Activated CD4-positive, alpha-beta T cell treated with anti-CD3 and anti-CD28 coated beads for 36 hours (primary cell): ENCODE measurements at regions not wholly inside any gene's neighbourhood (a gene's known extent, or its start where the extent isn't known, plus 50 kb on each side); places are given as distances from the start of the nearest gene placed in this dataset.

Source experiments
- ATAC-seq: fragments of 200-7000 bp; cut with Tn5 transposase; one replicate; pipeline ENCODE4 v1.10.0; 2021; ENCODE audit warnings: mild to moderate bottlenecking, moderate library complexity
- CTCF ChIA-PET: fragments of 350-600 bp; sonication (Branson Sonifier 250); formaldehyde crosslinking; loops from one replicate; lab custom pipeline; 2021; ENCODE audit warnings: antibody characterized with exemption; lab: Charles Lee
- POLR2A ChIA-PET: fragments of 350-600 bp; sonication (Branson Sonifier 250); formaldehyde crosslinking; loops from one replicate; lab custom pipeline; 2021; ENCODE audit warnings: antibody characterized with exemption, inconsistent platforms; lab: Charles Lee
- DNase-seq: peaks from one replicate; pipeline ENCODE4 v3.0.0-alpha.2; 2020
- H3K27ac Mint-ChIP-seq: one replicate; pipeline ENCODE4 v1.8.0; 2021; ENCODE audit warnings: mixed read lengths
- H3K27me3 Mint-ChIP-seq: one replicate; pipeline ENCODE4 v1.8.0; 2021; ENCODE audit warnings: mixed read lengths
- H3K36me3 Mint-ChIP-seq: one replicate; pipeline ENCODE4 v1.8.0; 2021; ENCODE audit warnings: low read depth, mixed read lengths
- H3K4me1 Mint-ChIP-seq: one replicate; pipeline ENCODE4 v1.8.0; 2021; ENCODE audit warnings: mixed read lengths
- H3K4me3 Mint-ChIP-seq: one replicate; pipeline ENCODE4 v1.8.0; 2021; ENCODE audit warnings: mild to moderate bottlenecking, moderate library complexity, mixed read lengths
- H3K9me3 Mint-ChIP-seq: one replicate; pipeline ENCODE4 v1.8.0; 2021; ENCODE audit warnings: low read depth, mixed read lengths
- intact Hi-C, 2 experiments: fragments of 100-400 bp; cut with DNase I in 1 of 2; cut with micrococcal nuclease in 1 of 2; formaldehyde crosslinking; loops; one replicate each; pipeline versions ENCODE4 v1.14.2 to v1.15.1; 2022 to 2024; cut with DNase I, micrococcal nuclease

GRCh38 chr14:97946641-97947040, 1149.5 kb downstream of the VRK1 start:
- peaks cover 29% of the 10 kb centered on the region for H3K4me1 Mint-ChIP-seq
- no peaks in the 10 kb centered on the region for H3K27me3 Mint-ChIP-seq
- H3K9me3 Mint-ChIP-seq = peaks cover 4% of the 10 kb centered on the region
- POLR2A ChIA-PET = no interaction called here
- CTCF ChIA-PET = no interaction called here
- intact Hi-C loops = no loop called here
- H3K27ac Mint-ChIP-seq = no peak overlapping the region
- peaks cover 45% of the 10 kb centered on the region for H3K36me3 Mint-ChIP-seq
- no peak for ATAC-seq
- no peak overlapping the region for H3K4me3 Mint-ChIP-seq
- no peak for DNase-seq

GRCh38 chr14:97948841-97949240, 1151.7 kb downstream of the VRK1 start:
- no peak for DNase-seq
- ChIA-PET CTCF (no interaction called here), POLR2A (no interaction called here)
- Mint-ChIP-seq H3K27ac (no peak overlapping the region), H3K4me3 (no peak overlapping the region), H3K36me3 (peaks cover 35% of the 10 kb centered on the region), H3K4me1 (peaks cover 28% of the 10 kb centered on the region), H3K27me3 (no peaks in the 10 kb centered on the region), H3K9me3 (no peaks in the 10 kb centered on the region)
- intact Hi-C loops = no loop called here
- ATAC-seq = no peak

DNA sequence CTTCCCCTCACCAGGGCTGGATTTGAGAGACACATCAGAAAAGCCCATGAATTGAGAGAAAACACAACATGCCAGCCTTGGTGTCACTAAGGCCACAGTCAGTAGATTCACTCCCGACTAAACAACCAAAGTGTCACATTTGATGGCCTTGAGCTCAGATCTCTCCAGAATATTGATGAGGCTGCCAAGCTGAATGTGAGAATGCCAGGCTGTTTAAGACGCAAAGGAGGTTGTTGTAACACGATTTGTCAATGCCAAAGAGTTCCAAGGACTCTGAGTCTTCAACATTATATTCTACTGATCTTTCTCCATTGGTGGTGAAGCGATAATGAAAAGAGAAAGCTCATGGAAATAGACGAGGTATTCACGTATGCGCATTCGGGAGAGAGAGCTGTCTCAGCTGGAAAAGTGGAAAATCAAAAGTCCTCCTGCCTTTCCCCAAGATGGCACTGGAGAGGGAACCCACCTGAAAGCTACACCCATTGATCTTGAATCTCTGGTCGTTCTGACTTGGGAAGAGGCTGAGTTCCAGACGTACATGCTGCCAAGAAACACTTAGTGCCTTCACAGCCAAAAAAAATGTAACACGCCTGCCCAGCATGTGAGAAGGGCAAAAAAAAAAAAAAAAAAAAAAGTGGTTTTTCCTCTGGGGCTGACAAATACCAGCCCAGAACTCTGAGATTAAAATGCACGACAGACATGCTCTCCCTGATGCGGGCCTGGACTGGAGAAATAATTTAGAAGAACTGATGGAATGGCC, 1159.6 kb downstream of the VRK1 start:
- no peak overlapping the region for H3K4me3 Mint-ChIP-seq
- no peaks in the 10 kb centered on the region for H3K27me3 Mint-ChIP-seq
- POLR2A ChIA-PET = no interaction called here
- peaks cover 11% of the 10 kb centered on the region for H3K4me1 Mint-ChIP-seq
- ATAC-seq = no peak
- peaks cover 9% of the 10 kb centered on the region for H3K9me3 Mint-ChIP-seq
- H3K36me3 Mint-ChIP-seq = peaks cover 69% of the 10 kb centered on the region
- no peak for DNase-seq
- H3K27ac Mint-ChIP-seq = no peak overlapping the region
- CTCF ChIA-PET = interaction anchor here (0.6 kb wide), 1 partner anchor 1252 kb away, joined by 3 read pairs; no protein-coding TSS in a partner anchor
- intact Hi-C loops = no loop called here

GRCh38 chr14:97959251-97959650, 1162.1 kb downstream of the VRK1 start:
- no peak for ATAC-seq
- Mint-ChIP-seq H3K36me3 (peaks cover 74% of the 10 kb centered on the region), H3K4me1 (peaks cover 18% of the 10 kb centered on the region), H3K9me3 (peaks cover 9% of the 10 kb centered on the region), H3K4me3 (no peak overlapping the region), H3K27me3 (no peaks in the 10 kb centered on the region), H3K27ac (no peak overlapping the region)
- intact Hi-C loops = no loop called here
- DNase-seq = no peak
- ChIA-PET CTCF (no interaction called here), POLR2A (no interaction called here)

DNA sequence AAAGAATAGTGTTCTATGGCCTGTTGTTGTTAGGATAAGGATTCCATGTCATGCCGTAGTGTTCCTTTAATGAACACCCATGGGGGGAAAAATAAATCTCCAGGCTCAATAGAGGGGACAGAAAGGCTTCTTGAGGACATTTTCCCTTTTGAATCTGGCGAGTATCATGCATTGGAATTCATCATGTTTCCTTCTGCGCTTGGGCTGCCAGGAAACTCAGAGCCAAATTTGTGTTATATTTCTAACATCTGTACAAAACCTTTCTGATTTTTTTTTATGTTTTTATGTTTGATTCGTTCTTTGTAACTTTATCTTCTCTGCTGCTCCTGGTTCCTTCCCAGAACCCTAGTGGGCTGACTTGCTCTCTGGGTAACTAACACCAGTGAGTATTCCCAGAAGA, 1163.3 kb downstream of the VRK1 start:
- intact Hi-C loops = no loop called here
- Mint-ChIP-seq H3K27me3 (no peaks in the 10 kb centered on the region), H3K27ac (no peak overlapping the region), H3K9me3 (peaks cover 9% of the 10 kb centered on the region), H3K4me3 (no peak overlapping the region), H3K4me1 (peaks cover 22% of the 10 kb centered on the region), H3K36me3 (peaks cover 76% of the 10 kb centered on the region)
- ChIA-PET POLR2A (interaction anchor here (0.7 kb wide), 1 partner anchor 1207 kb away, joined by 3 read pairs; no protein-coding TSS in a partner anchor), CTCF (no interaction called here)
- DNase-seq (no peak), ATAC-seq (no peak)

DNA sequence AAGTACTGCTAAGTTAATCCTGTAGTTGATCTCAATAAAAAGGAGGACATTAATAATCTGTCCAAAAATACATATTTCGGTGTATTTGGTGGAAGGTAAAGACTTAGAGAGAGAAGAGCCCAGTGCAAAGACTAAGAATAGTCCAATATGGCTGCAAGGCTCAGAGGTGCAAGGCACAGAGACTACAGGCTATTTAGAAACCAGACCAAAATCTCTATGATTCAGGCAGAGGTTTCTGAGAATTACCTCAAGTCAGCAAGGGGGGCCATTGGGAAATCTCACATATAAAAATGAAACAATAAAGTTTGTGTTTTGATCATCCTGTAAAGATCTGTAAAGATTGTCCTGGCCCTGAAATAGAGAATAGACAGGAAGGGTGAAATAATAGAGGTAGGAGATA, 1173.0 kb downstream of the VRK1 start:
- no peak for DNase-seq
- Mint-ChIP-seq H3K36me3 (peaks cover 81% of the 10 kb centered on the region), H3K9me3 (peaks cover 17% of the 10 kb centered on the region), H3K4me1 (peaks cover 87% of the 10 kb centered on the region), H3K27ac (peak overlapping the region; percentile 85), H3K27me3 (no peaks in the 10 kb centered on the region), H3K4me3 (no peak overlapping the region)
- peak; percentile 59 for ATAC-seq
- CTCF ChIA-PET = no interaction called here
- POLR2A ChIA-PET = no interaction called here
- intact Hi-C loops = loop anchor here (5.0 to 10.0 kb wide), 3 partner anchors 255 to 1265 kb away; no protein-coding TSS in a partner anchor

DNA sequence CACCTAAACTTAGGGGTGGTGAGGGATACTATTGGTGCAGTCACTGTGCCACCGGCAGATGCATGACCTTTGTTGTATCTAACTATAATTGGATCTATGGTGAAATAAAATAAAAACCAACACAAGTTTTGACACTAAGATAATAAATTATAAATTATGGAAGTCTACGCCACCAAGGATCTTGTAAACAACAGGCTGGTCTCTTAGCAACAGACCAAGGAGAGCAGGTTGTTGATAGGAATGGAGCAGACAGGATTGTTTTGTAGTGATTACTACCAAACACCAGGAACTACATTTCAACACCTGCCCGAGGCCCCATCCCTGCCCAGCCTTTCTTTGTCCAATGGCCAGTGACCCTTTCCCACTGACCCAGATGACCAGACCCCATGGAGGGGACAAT, 1178.0 kb downstream of the VRK1 start:
- intact Hi-C loops = loop anchor here (5.0 to 10.0 kb wide), 11 partner anchors 108 to 1442 kb away; partner anchors contain the start of gene BCL11B (in 1 of the 2)
- ChIA-PET POLR2A (no interaction called here), CTCF (no interaction called here)
- ATAC-seq = no peak
- no peak for DNase-seq
- no peaks in the 10 kb centered on the region for H3K27me3 Mint-ChIP-seq
- peak overlapping the region; percentile 94 for H3K4me3 Mint-ChIP-seq
- H3K36me3 Mint-ChIP-seq = peaks cover 55% of the 10 kb centered on the region
- H3K27ac Mint-ChIP-seq = peak overlapping the region; percentile 95
- H3K9me3 Mint-ChIP-seq = peaks cover 4% of the 10 kb centered on the region
- peaks cover 75% of the 10 kb centered on the region for H3K4me1 Mint-ChIP-seq

GRCh38 chr14:97975962-97976361, 1178.8 kb downstream of the VRK1 start:
- H3K27ac Mint-ChIP-seq = peak overlapping the region; percentile 95
- H3K27me3 Mint-ChIP-seq = no peaks in the 10 kb centered on the region
- intact Hi-C loops = loop anchor here (5.0 to 10.0 kb wide), 11 partner anchors 109 to 1441 kb away; partner anchors contain the start of gene BCL11B (in 1 of the 2)
- H3K4me1 Mint-ChIP-seq = peaks cover 74% of the 10 kb centered on the region
- no peak for DNase-seq
- H3K36me3 Mint-ChIP-seq = peaks cover 53% of the 10 kb centered on the region
- POLR2A ChIA-PET = no interaction called here
- H3K9me3 Mint-ChIP-seq = no peaks in the 10 kb centered on the region
- no peak for ATAC-seq
- H3K4me3 Mint-ChIP-seq = peak overlapping the region; percentile 94
- CTCF ChIA-PET = interaction anchor here (1.0 to 3.4 kb wide), 3 partner anchors 10 to 164 kb away, joined by 3 to 33 read pairs (median 4); no protein-coding TSS in a partner anchor

DNA sequence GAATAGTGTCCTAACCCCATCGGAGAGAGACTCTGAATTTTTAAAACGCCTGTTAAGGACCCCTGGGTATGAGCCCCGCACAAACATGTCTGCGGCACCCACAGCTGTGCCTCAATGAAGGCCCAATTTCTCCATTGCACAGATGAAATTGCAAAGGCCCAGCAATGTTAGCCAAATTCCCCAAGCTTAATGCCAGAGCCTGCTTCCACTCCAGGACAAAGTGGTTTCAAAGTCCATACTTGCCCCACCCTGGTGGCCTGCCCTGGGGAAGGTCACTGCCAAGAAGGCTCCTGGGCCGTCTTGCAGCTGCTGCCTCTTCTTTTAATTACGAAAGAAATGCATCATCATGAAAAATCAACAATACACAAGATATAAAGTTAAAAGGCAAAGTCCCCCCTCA, 1179.7 kb downstream of the VRK1 start:
- H3K27ac Mint-ChIP-seq = peak overlapping the region; percentile 95
- H3K36me3 Mint-ChIP-seq = peaks cover 49% of the 10 kb centered on the region
- ChIA-PET POLR2A (interaction anchor here (1.0 to 2.1 kb wide), 4 partner anchors 17 to 1265 kb away, joined by 5 to 9 read pairs (median 6); no protein-coding TSS in a partner anchor), CTCF (interaction anchor here (0.7 to 3.4 kb wide), 8 partner anchors 9 to 1291 kb away, joined by 3 to 33 read pairs (median 4); no protein-coding TSS in a partner anchor)
- H3K4me1 Mint-ChIP-seq = peaks cover 74% of the 10 kb centered on the region
- peak; percentile 37 for DNase-seq
- H3K9me3 Mint-ChIP-seq = no peaks in the 10 kb centered on the region
- H3K27me3 Mint-ChIP-seq = no peaks in the 10 kb centered on the region
- intact Hi-C loops = loop anchor here (5.0 to 10.0 kb wide), 11 partner anchors 110 to 1440 kb away; partner anchors contain the start of gene BCL11B (in 1 of the 2)
- ATAC-seq = no peak
- H3K4me3 Mint-ChIP-seq = peak overlapping the region; percentile 94

DNA sequence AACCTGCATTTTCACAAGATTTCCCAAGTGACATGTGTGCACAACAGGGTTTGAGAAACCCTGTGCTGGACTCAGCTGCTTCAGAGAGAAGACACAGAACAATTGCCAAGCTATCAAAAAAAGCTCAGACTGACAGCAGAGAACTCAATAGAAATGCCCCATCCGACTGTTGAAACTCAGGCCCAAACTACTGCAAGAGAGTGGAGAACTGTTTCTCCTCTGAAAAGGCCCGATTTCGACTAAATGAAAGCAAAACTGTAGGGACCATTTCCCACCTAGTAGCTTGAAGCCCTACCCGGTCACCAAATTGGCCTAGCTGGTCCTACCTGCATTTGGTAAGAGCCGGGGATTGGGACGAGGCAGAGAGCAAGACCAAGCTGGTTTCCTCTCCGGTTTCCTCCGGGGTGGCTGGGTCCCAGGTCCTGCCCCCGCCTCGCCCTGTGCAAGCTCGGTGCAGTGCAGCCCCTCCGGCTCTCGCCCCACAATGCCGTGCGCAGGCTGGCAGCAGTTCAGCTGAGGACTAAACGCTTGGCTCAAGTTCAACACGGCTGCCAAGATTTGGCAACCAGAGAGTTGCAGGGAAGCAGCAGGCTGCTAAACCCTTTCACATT, 1180.6 kb downstream of the VRK1 start:
- POLR2A ChIA-PET = interaction anchor here (0.9 to 2.1 kb wide), 6 partner anchors 16 to 1294 kb away, joined by 3 to 9 read pairs (median 5); partner anchors contain the start of gene BCL11B
- H3K9me3 Mint-ChIP-seq = no peaks in the 10 kb centered on the region

GRCh38 chr14:97978341-97978740, 1181.2 kb downstream of the VRK1 start:
- POLR2A ChIA-PET = interaction anchor here (0.5 to 2.1 kb wide), 5 partner anchors 15 to 1293 kb away, joined by 3 to 9 read pairs (median 3); partner anchors contain the start of gene BCL11B

More for the DNA sequence above, 1180.6 kb downstream of the VRK1 start:
- peak; percentile 92 for DNase-seq
- Mint-ChIP-seq H3K4me3 (peak overlapping the region; percentile 94), H3K4me1 (peaks cover 65% of the 10 kb centered on the region), H3K27me3 (no peaks in the 10 kb centered on the region), H3K36me3 (peaks cover 42% of the 10 kb centered on the region), H3K27ac (peak overlapping the region; percentile 95)
- CTCF ChIA-PET = interaction anchor here (0.6 to 3.4 kb wide), 20 partner anchors 11 to 1290 kb away, joined by 3 to 33 read pairs (median 4); no protein-coding TSS in a partner anchor
- intact Hi-C loops = loop anchor here (1.0 to 10.0 kb wide), 19 partner anchors 15 to 1440 kb away; partner anchors contain the start of gene BCL11B (in 2 of the 2)
- peak; percentile 86 for ATAC-seq

More at GRCh38 chr14:97978341-97978740, 1181.2 kb downstream of the VRK1 start:
- Mint-ChIP-seq H3K4me3 (peak overlapping the region; percentile 94), H3K36me3 (peaks cover 36% of the 10 kb centered on the region), H3K27me3 (no peaks in the 10 kb centered on the region), H3K4me1 (peaks cover 63% of the 10 kb centered on the region), H3K27ac (peak overlapping the region; percentile 95), H3K9me3 (no peaks in the 10 kb centered on the region)
- intact Hi-C loops = loop anchor here (1.0 to 10.0 kb wide), 19 partner anchors 14 to 1439 kb away; partner anchors contain the start of gene BCL11B (in 2 of the 2)
- CTCF ChIA-PET = interaction anchor here (0.6 to 3.4 kb wide), 23 partner anchors 9 to 1290 kb away, joined by 3 to 33 read pairs (median 4); no protein-coding TSS in a partner anchor
- ATAC-seq = peak; percentile 87
- DNase-seq = peak; percentile 93
